Trophoblast cell (in vitro differentiated cells and primary cell): ENCODE measurements at regions not wholly inside any gene's neighbourhood (a gene's known extent, or its start where the extent isn't known, plus 50 kb on each side); places are given as distances from the start of the nearest gene placed in this dataset.

Experiments
- DNase-seq, 2 donors: peaks; one replicate each; pipeline ENCODE4 v3.0.0-alpha.2; 2016
- H2AFZ ChIP-seq: 2 replicates; pipeline ENCODE4 v1.6.1; 2013; ENCODE audit warnings: low read length, moderate library complexity, mild to moderate bottlenecking; ENCODE audit not compliant: insufficient read depth, poor library complexity
- H2AK5ac ChIP-seq: 2 replicates; pipeline ENCODE4 v1.6.1; 2013; ENCODE audit warnings: mild to moderate bottlenecking, low read length
- H2BK120ac ChIP-seq: 2 replicates; pipeline ENCODE4 v1.6.1; 2013; ENCODE audit warnings: low read length, mild to moderate bottlenecking, moderate library complexity; ENCODE audit not compliant: insufficient read depth, poor library complexity
- H2BK12ac ChIP-seq: 2 replicates; pipeline ENCODE4 v1.6.1; 2013; ENCODE audit warnings: mild to moderate bottlenecking, low read length, moderate library complexity
- H2BK5ac ChIP-seq: 2 replicates; pipeline ENCODE4 v1.6.1; 2013; ENCODE audit warnings: low read length, low read depth, moderate library complexity, mild to moderate bottlenecking; ENCODE audit not compliant: poor library complexity
- H3K14ac ChIP-seq: 2 replicates; pipeline ENCODE4 v1.6.1; 2013; ENCODE audit warnings: mild to moderate bottlenecking, low read length
- H3K18ac ChIP-seq: 2 replicates; pipeline ENCODE4 v1.6.1; 2013; ENCODE audit warnings: mild to moderate bottlenecking, low read length
- H3K23ac ChIP-seq: 2 replicates; pipeline ENCODE4 v1.6.1; 2013; ENCODE audit warnings: low read length
- H3K27ac ChIP-seq: 2 replicates; pipeline ENCODE4 v1.5.1; 2013; ENCODE audit warnings: low read depth, mild to moderate bottlenecking, inconsistent platforms, low read length, moderate library complexity
- H3K27me3 ChIP-seq: 2 replicates; pipeline ENCODE4 v1.6.1; 2013; ENCODE audit warnings: inconsistent platforms, mild to moderate bottlenecking, low read length, moderate library complexity; ENCODE audit not compliant: insufficient read depth
- H3K36me3 ChIP-seq, 2 experiments: 1 replicate in 1 of 2; 2 replicates in 1 of 2; pipeline ENCODE4 v1.6.1; 2013; ENCODE audit warnings: low read length in 2 of 2, mild to moderate bottlenecking in 2 of 2, moderate library complexity in 1 of 2; ENCODE audit not compliant: insufficient read depth in 2 of 2, control insufficient read depth in 1 of 2
- H3K4ac ChIP-seq: 2 replicates; pipeline ENCODE4 v1.6.1; 2013; ENCODE audit warnings: low read depth, mild to moderate bottlenecking, low read length, moderate library complexity
- H3K4me1 ChIP-seq, 2 experiments: 1 replicate in 1 of 2; 2 replicates in 1 of 2; pipeline ENCODE4 v1.6.1; 2013; ENCODE audit warnings: low read length in 2 of 2, mild to moderate bottlenecking in 2 of 2, moderate library complexity in 1 of 2; ENCODE audit not compliant: insufficient read depth in 2 of 2, control insufficient read depth in 1 of 2
- H3K4me2 ChIP-seq: 2 replicates; pipeline ENCODE4 v1.6.1; 2013; ENCODE audit warnings: inconsistent platforms, mild to moderate bottlenecking, low read length, moderate library complexity
- H3K4me3 ChIP-seq: 2 replicates; pipeline ENCODE4 v1.5.1; 2013; ENCODE audit warnings: mild to moderate bottlenecking, low read depth, low read length, inconsistent platforms
- H3K79me1 ChIP-seq: one replicate; pipeline ENCODE4 v1.6.1; 2013; ENCODE audit warnings: low read length
- H3K79me2 ChIP-seq: 2 replicates; pipeline ENCODE4 v1.6.1; 2013; ENCODE audit warnings: low read length, mild to moderate bottlenecking; ENCODE audit not compliant: control insufficient read depth, insufficient read depth, poor library complexity
- H3K9ac ChIP-seq: 2 replicates; pipeline ENCODE4 v1.6.1; 2013; ENCODE audit warnings: mild to moderate bottlenecking, low read length
- H3K9me3 ChIP-seq: 2 replicates; pipeline ENCODE4 v1.6.1; 2013; ENCODE audit warnings: low read depth, mild to moderate bottlenecking, control low read depth, inconsistent platforms, low read length; ENCODE audit not compliant: insufficient read depth
- H4K12ac ChIP-seq: 2 replicates; pipeline ENCODE4 v1.6.1; 2013; ENCODE audit warnings: low read depth, mild to moderate bottlenecking, low read length, moderate library complexity
- H4K8ac ChIP-seq: 2 replicates; pipeline ENCODE4 v1.6.1; 2013; ENCODE audit warnings: low read depth, mild to moderate bottlenecking, low read length, moderate library complexity
- H4K91ac ChIP-seq: one replicate; pipeline ENCODE4 v1.6.1; 2013; ENCODE audit warnings: low read depth, mild to moderate bottlenecking, low read length, moderate library complexity
- WGBS: extraction: QIAGEN DNeasy Blood & Tissue Kit; methylation state at CpG from one replicate; pipeline ENCODE4 v1.1.7; 2013; ENCODE audit warnings: missing lambda C conversion rate; ENCODE audit not compliant: insufficient read length, insufficient coverage; ENCODE audit errors: extremely low coverage; 5-methylcytosine and 5-hydroxymethylcytosine counted together

DNA sequence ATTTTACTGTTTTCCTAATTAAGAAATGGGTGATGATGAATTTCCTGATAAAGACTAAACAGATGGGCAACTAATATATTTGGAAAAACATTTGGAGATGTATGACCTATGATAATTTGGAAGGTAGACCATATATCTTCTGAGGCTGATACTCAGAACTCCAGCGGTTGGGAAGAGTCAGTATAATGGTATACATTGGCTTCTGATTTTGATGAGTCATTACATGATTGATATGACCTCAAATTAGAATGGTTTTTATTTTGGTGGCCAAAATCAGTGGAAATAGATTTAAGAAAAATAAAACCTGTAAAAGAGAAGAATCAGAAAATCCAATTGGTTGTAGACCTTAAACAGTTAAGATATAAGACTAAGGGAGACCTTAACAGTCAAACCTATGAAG lies 496.4 kb upstream of the ALCAM start:
- Histone ChIP-seq H2AFZ (no peak overlapping the region), H3K9ac (no peak overlapping the region), H4K12ac (no peak overlapping the region), H3K4me3 (no peak overlapping the region), H3K9me3 (no peaks in the 10 kb centered on the region), H4K91ac (no peak overlapping the region), H3K18ac (no peak overlapping the region), H2BK12ac (no peak overlapping the region), H3K79me2 (no peaks in the 10 kb centered on the region), H3K79me1 (no peaks in the 10 kb centered on the region), H2BK120ac (no peak overlapping the region), H3K4me2 (no peak overlapping the region), H3K23ac (no peak overlapping the region), H3K36me3 (no peaks in the 10 kb centered on the region), H2AK5ac (no peak overlapping the region), H2BK5ac (no peak overlapping the region), H3K27ac (no peak overlapping the region), H3K27me3 (no peaks in the 10 kb centered on the region), H3K4me1 (no peaks in the 10 kb centered on the region), H3K14ac (no peak overlapping the region), H3K4ac (no peak overlapping the region), H4K8ac (no peak overlapping the region)
- no peak for DNase-seq
- no CpG with 5 or more reads among the region's 1 CpG for WGBS

DNA sequence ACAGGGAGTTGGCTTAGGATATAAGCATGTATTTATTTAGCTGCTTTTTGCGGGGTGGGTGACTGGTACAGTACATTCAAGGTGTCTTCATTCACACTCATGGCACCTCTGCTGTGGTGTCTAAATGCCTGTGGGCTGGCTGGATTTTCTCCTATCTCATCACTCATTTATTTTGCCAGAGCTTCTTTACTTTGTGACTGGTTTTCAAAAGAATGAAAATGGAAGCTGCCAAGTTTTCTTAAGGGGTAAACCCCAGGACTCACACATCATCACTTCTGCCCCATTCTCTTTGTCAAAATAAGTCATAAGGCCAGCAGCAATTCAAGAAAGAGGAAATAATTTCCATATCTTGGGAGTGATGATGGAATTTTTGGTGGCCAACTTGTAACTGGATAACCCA lies 493.4 kb upstream of the ALCAM start:
- Histone ChIP-seq H3K4me2 (no peak overlapping the region), H3K14ac (no peak overlapping the region), H2BK120ac (no peak overlapping the region), H2AFZ (no peak overlapping the region), H4K12ac (no peak overlapping the region), H2AK5ac (no peak overlapping the region), H4K91ac (no peak overlapping the region), H2BK12ac (no peak overlapping the region), H3K9me3 (no peaks in the 10 kb centered on the region), H3K18ac (no peak overlapping the region), H3K36me3 (no peaks in the 10 kb centered on the region), H3K23ac (no peak overlapping the region), H3K4ac (no peak overlapping the region), H3K9ac (no peak overlapping the region), H4K8ac (no peak overlapping the region), H3K4me3 (no peak overlapping the region), H2BK5ac (no peak overlapping the region), H3K79me1 (peaks cover 1% of the 10 kb centered on the region), H3K4me1 (no peaks in the 10 kb centered on the region), H3K79me2 (no peaks in the 10 kb centered on the region), H3K27ac (no peak overlapping the region), H3K27me3 (no peaks in the 10 kb centered on the region)
- no CpG with 5 or more reads among the region's 1 CpG for WGBS
- DNase-seq = no peak

DNA sequence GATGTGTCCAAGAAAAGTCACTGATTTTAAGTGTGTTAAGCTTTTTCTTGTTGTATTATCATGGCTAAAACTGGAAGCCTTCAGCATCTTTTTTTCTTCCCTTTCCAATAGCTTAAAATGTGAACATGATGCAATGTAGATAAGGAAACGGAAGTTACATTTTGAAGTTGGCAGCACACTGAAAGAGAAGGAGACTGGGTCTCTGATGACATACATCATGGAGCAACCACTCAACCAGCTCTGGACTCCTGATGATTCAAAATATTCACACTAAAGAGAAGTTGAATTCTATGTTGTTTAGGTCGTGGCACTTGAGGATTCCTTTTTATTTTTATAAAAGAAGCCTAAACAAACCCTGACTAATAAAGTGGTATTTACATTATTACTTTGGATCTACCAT lies 488.3 kb upstream of the ALCAM start:
- Histone ChIP-seq H3K9ac (no peak overlapping the region), H3K9me3 (no peaks in the 10 kb centered on the region), H3K23ac (no peak overlapping the region), H3K36me3 (no peaks in the 10 kb centered on the region), H3K14ac (no peak overlapping the region), H2BK120ac (no peak overlapping the region), H3K27me3 (no peaks in the 10 kb centered on the region), H2AFZ (no peak overlapping the region), H3K18ac (no peak overlapping the region), H3K4me1 (no peaks in the 10 kb centered on the region), H3K4me2 (no peak overlapping the region), H3K27ac (peak overlapping the region; percentile 0), H3K4me3 (no peak overlapping the region), H4K8ac (no peak overlapping the region), H3K79me2 (no peaks in the 10 kb centered on the region), H2AK5ac (no peak overlapping the region), H2BK12ac (no peak overlapping the region), H2BK5ac (no peak overlapping the region), H3K4ac (no peak overlapping the region), H4K91ac (no peak overlapping the region), H4K12ac (no peak overlapping the region), H3K79me1 (peaks cover 1% of the 10 kb centered on the region)
- WGBS = no CpG with 5 or more reads among the region's 2 CpGs
- DNase-seq = no peak

DNA sequence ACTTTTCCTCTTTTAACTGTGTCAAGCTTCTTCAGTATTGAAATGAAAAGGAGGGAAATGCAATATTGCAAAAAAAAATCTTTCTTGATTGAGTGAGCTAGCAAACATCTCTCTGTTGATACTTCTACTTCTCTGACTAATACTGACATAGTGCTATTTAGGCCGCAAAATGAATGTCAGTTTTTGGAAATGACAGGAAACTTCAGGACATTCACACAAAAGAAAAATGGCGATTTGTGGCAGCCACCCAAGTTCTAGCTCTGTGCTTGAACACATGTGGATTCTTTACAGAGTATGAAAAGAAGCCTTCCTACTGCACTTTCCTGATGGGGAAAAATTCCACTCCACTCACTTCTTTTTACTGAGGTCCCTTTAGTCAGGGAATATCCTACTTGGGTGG lies 486.8 kb upstream of the ALCAM start:
- no peak overlapping the region for H3K4me2 ChIP-seq
- H2BK120ac ChIP-seq = no peak overlapping the region
- no peaks in the 10 kb centered on the region for H3K36me3 ChIP-seq
- no CpG with 5 or more reads among the region's 2 CpGs for WGBS
- H4K91ac ChIP-seq = no peak overlapping the region
- no peaks in the 10 kb centered on the region for H3K27me3 ChIP-seq
- H3K18ac ChIP-seq = no peak overlapping the region
- no peaks in the 10 kb centered on the region for H3K79me2 ChIP-seq
- H4K8ac ChIP-seq = no peak overlapping the region
- no peak overlapping the region for H2AK5ac ChIP-seq
- no peak overlapping the region for H3K4me3 ChIP-seq
- DNase-seq = no peak
- H3K9me3 ChIP-seq = no peaks in the 10 kb centered on the region
- no peak overlapping the region for H2AFZ ChIP-seq
- H3K9ac ChIP-seq = no peak overlapping the region
- H3K4ac ChIP-seq = no peak overlapping the region
- H4K12ac ChIP-seq = no peak overlapping the region
- no peak overlapping the region for H3K23ac ChIP-seq
- H3K4me1 ChIP-seq = no peaks in the 10 kb centered on the region
- no peak overlapping the region for H2BK5ac ChIP-seq
- H3K14ac ChIP-seq = no peak overlapping the region
- H3K27ac ChIP-seq = no peak overlapping the region
- H2BK12ac ChIP-seq = no peak overlapping the region
- peaks cover 1% of the 10 kb centered on the region for H3K79me1 ChIP-seq
